ENCODE measurements at regions not wholly inside any gene's neighbourhood (a gene's known extent, or its start where the extent isn't known, plus 50 kb on each side); places are given as distances from the start of the nearest gene placed in this dataset.
"Not testable (repeated sequence)": the region's sequence is repeated elsewhere in the genome, so short reads cannot be mapped to it uniquely, and the experiment has no call there.

DNA sequence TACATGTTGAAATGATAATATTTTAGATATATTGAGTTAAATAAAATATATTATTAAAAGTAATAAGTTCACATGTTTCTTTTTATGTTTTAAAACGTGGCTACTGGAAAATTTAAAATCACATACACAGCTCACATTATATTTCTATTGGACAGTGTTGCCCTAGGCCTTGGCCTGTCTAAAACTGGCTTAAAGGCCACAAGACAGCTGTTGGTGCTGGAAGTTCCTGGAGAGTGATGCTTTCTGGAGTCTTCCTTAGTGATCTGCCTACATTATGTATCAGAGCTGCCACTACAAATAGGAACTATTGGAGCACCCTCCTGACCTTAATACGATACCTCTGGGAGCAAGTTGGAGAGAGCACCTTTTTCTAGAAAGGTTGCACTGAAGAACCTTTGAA lies 254.1 kb upstream of the C2CD4B start:
- no peaks in the 10 kb centered on the region for H3K36me3 Mint-ChIP-seq
- H3K9me3 Mint-ChIP-seq = peaks cover 0 to 4% (median 0%) of the 10 kb centered on the region in 11 donors
- no peaks in the 10 kb centered on the region for H3K4me1 ChIP-seq (ENCODE audit: control insufficient read depth in 2 of 2, insufficient read depth in 2 of 2, low read length in 2 of 2)
- H3K4me3 ChIP-seq (ENCODE audit: low read length) = no peak overlapping the region
- DNase-seq = no peak
- H3K9me3 ChIP-seq (ENCODE audit: control insufficient read depth in 2 of 3, low read length in 3 of 3) = peaks cover 0 to 3% (median 0%) of the 10 kb centered on the region in 3 experiments
- H3K27ac ChIP-seq (ENCODE audit: low read depth, low read length) = no peak overlapping the region
- ATAC-seq = no peak
- POLR2A ChIA-PET = no interaction called here
- no peaks in the 10 kb centered on the region for H3K27me3 ChIP-seq (ENCODE audit: control insufficient read depth in 2 of 2, insufficient read depth in 2 of 2, low read length in 2 of 2)
- CTCF ChIA-PET = no interaction called here
- no peaks in the 10 kb centered on the region for H3K4me1 Mint-ChIP-seq
- intact Hi-C loops (cut with micrococcal nuclease) = no loop called here
- no peak overlapping the region for H3K4me3 Mint-ChIP-seq
- H3K27ac Mint-ChIP-seq = no peak overlapping the region
- no peaks in the 10 kb centered on the region for H3K36me3 ChIP-seq (ENCODE audit: control insufficient read depth in 2 of 3, insufficient read depth in 3 of 3, low read length in 3 of 3)
- peaks cover 0 to 11% (median 5%) of the 10 kb centered on the region in 5 donors for H3K27me3 Mint-ChIP-seq

DNA sequence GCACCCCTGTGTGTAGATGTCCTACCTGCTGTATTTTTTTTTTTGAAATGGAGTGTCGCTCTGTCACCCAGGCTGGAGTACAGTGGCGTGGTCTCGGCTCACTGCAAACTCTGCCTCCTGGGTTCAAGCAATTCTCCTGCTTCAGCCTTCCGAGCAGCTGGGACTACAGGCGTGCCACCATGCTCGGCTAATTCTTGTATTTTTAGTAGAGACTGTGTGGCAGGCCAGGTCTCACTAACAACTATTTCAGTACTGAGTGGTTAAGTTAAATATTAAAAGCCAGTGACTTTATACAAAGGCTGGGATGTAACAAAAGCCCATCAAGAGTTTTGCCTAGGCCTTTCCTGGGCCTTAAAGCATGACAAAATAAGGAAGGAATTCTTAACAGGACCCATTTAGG lies 255.3 kb upstream of the C2CD4B start:
- H3K9me3 Mint-ChIP-seq; ATAC-seq; H3K27ac Mint-ChIP-seq; H3K27me3 Mint-ChIP-seq; H3K4me3 Mint-ChIP-seq; H3K9me3 ChIP-seq (ENCODE audit: control insufficient read depth in 2 of 3, low read length in 3 of 3); POLR2A ChIA-PET; H3K4me1 ChIP-seq (ENCODE audit: control insufficient read depth in 2 of 2, insufficient read depth in 2 of 2, low read length in 2 of 2); CTCF ChIA-PET; H3K4me3 ChIP-seq (ENCODE audit: low read length); DNase-seq; H3K36me3 ChIP-seq (ENCODE audit: control insufficient read depth in 2 of 3, insufficient read depth in 3 of 3, low read length in 3 of 3); H3K27me3 ChIP-seq (ENCODE audit: control insufficient read depth in 2 of 2, insufficient read depth in 2 of 2, low read length in 2 of 2); intact Hi-C loops (cut with micrococcal nuclease); H3K27ac ChIP-seq (ENCODE audit: low read depth, low read length); H3K36me3 Mint-ChIP-seq; H3K4me1 Mint-ChIP-seq: not testable (repeated sequence)

DNA sequence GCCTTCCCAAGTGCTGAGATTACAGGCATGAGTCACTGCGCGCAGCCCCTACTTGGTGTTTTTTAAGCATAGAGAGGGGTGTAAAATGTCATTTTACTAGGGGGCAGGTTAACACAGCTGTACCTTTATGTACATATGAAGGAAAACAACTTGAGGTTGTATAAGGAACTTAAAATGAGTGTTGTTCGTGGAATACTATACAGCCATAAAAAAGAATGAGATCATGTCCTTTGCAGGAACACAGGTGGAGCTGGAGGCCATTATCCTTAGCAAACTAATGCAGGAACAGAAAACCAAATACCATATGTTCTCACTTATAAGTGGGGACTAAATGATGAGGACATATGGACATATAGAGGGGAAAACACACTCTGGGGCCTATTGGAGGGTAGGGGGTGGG lies 256.2 kb upstream of the C2CD4B start:
- Mint-ChIP-seq H3K9me3 (peaks cover 0 to 4% (median 0%) of the 10 kb centered on the region in 11 donors), H3K27me3 (peaks cover 0 to 6% (median 5%) of the 10 kb centered on the region in 5 donors), H3K27ac (no peak overlapping the region), H3K4me1 (no peaks in the 10 kb centered on the region), H3K36me3 (no peaks in the 10 kb centered on the region), H3K4me3 (no peak overlapping the region)
- CTCF ChIA-PET = no interaction called here
- Histone ChIP-seq H3K36me3 (ENCODE audit: control insufficient read depth in 2 of 3, insufficient read depth in 3 of 3, low read length in 3 of 3) (no peaks in the 10 kb centered on the region), H3K27ac (ENCODE audit: low read depth, low read length) (no peak overlapping the region), H3K4me3 (ENCODE audit: low read length) (no peak overlapping the region), H3K4me1 (ENCODE audit: control insufficient read depth in 2 of 2, insufficient read depth in 2 of 2, low read length in 2 of 2) (no peaks in the 10 kb centered on the region), H3K27me3 (ENCODE audit: control insufficient read depth in 2 of 2, insufficient read depth in 2 of 2, low read length in 2 of 2) (no peaks in the 10 kb centered on the region), H3K9me3 (ENCODE audit: control insufficient read depth in 2 of 3, low read length in 3 of 3) (peaks cover 0 to 3% (median 0%) of the 10 kb centered on the region in 3 experiments)
- ATAC-seq (no peak), DNase-seq (no peak)
- POLR2A ChIA-PET = no interaction called here
- intact Hi-C loops (cut with micrococcal nuclease) = no loop called here

DNA sequence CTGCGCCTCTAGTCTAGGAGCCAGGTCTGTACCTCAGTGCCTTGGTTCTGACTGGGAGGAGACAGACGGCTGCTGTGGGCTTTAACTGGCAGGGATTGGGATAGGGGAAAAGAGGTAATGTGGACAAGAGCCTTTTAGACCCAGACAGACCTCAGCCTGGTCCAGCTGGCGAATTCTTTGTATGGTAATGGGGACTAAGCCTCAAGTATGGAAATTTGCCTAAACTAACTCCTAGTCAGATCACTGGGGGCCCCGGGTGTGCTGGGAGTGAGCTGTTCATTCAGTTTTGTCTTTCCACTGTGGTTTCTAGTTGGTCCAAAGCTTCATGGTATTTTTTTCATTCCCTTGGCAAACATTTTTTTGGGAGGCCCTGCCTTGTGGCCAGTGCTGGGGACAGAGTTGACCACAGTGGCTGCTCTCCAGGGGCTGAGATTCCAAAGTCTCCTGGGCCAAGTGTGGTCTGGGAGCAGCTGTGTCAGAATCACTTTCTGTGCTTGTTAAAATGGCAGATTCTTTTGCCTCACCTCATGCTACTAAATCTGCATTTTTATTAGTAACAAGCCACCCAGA lies 261.4 kb upstream of the C2CD4B start:
- CTCF ChIA-PET = no interaction called here
- H3K36me3 ChIP-seq (ENCODE audit: control insufficient read depth in 2 of 3, insufficient read depth in 3 of 3, low read length in 3 of 3) = no peaks in the 10 kb centered on the region
- H3K4me1 ChIP-seq (ENCODE audit: control insufficient read depth in 2 of 2, insufficient read depth in 2 of 2, low read length in 2 of 2) = no peaks in the 10 kb centered on the region
- H3K27ac ChIP-seq (ENCODE audit: low read depth, low read length) = no peak overlapping the region
- Mint-ChIP-seq H3K27ac (no peak overlapping the region), H3K27me3 (no peaks in the 10 kb centered on the region), H3K4me3 (no peak overlapping the region), H3K4me1 (no peaks in the 10 kb centered on the region), H3K36me3 (no peaks in the 10 kb centered on the region), H3K9me3 (no peaks in the 10 kb centered on the region)
- no peaks in the 10 kb centered on the region for H3K9me3 ChIP-seq (ENCODE audit: control insufficient read depth in 2 of 3, low read length in 3 of 3)
- intact Hi-C loops (cut with micrococcal nuclease) = no loop called here
- POLR2A ChIA-PET = no interaction called here
- H3K4me3 ChIP-seq (ENCODE audit: low read length) = no peak overlapping the region
- ATAC-seq = no peak
- no peak for DNase-seq
- no peaks in the 10 kb centered on the region for H3K27me3 ChIP-seq (ENCODE audit: control insufficient read depth in 2 of 2, insufficient read depth in 2 of 2, low read length in 2 of 2)

DNA sequence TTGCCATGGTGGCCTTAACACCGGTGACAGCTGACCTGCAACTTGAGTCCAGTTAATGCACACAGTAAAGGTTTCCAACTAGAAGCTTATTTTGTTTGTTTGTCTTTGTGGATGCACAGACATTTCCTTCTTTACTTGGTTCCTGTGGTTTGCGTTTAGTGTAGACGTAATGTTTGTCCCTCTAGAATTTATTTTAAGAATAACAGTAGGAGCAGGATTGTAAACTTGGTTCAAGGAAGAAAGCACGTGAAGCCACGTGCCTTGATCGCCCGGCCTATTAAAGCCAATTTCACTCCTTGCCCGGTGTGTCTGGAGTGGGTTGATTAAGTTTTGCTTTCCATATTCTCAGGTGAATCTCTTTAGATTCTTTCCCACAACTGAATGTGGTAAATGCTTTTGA lies 263.2 kb upstream of the C2CD4B start:
- Histone ChIP-seq H3K27me3 (ENCODE audit: control insufficient read depth in 2 of 2, insufficient read depth in 2 of 2, low read length in 2 of 2) (no peaks in the 10 kb centered on the region), H3K4me3 (ENCODE audit: low read length) (no peak overlapping the region), H3K36me3 (ENCODE audit: control insufficient read depth in 2 of 3, insufficient read depth in 3 of 3, low read length in 3 of 3) (no peaks in the 10 kb centered on the region), H3K9me3 (ENCODE audit: control insufficient read depth in 2 of 3, low read length in 3 of 3) (no peaks in the 10 kb centered on the region), H3K27ac (ENCODE audit: low read depth, low read length) (no peak overlapping the region), H3K4me1 (ENCODE audit: control insufficient read depth in 2 of 2, insufficient read depth in 2 of 2, low read length in 2 of 2) (no peaks in the 10 kb centered on the region)
- no peak for ATAC-seq
- Mint-ChIP-seq H3K27ac (no peak overlapping the region), H3K4me1 (no peaks in the 10 kb centered on the region), H3K27me3 (no peaks in the 10 kb centered on the region), H3K9me3 (no peaks in the 10 kb centered on the region), H3K36me3 (no peaks in the 10 kb centered on the region), H3K4me3 (no peak overlapping the region)
- ChIA-PET POLR2A (no interaction called here), CTCF (no interaction called here)
- DNase-seq = no peak
- intact Hi-C loops (cut with micrococcal nuclease) = no loop called here

DNA sequence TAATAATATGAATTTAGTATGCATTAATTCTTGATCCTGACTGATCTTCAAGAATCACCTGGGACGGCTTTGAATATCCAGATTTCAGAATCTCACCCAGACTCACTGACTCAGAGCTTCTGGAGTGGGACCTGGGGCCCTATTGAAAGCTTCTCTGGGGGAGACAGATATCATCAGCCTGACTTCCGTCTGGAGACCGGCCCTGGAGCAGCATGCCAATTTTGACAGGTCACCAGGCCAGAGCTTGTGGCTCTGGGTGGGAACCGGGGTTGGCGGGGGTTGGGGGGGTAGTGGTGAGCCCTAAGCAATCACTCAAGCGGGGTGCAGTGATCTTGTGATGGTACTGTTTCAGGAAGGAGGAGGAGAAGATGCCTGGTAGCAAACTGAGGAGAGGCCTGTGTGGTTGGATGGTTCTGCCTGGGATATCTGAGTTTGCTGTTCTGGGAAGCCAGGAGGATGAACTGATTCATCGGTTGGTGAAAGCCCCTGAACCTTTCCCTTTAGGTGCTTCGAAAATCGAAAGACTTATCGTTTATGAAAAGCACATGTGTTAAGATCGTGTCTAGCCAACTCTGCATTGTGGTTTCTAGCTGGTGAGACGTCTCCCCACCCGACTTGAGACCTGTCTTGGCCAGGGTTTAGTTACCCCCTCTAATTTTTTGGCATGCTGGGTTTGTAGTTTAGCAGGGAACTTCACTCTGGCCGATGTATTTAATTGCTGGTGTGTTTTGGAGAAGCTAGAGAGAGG lies 263.9 kb upstream of the C2CD4B start:
- no peaks in the 10 kb centered on the region for H3K4me1 Mint-ChIP-seq
- H3K27me3 Mint-ChIP-seq = no peaks in the 10 kb centered on the region
- H3K36me3 Mint-ChIP-seq = no peaks in the 10 kb centered on the region
- H3K4me1 ChIP-seq (ENCODE audit: control insufficient read depth in 2 of 2, insufficient read depth in 2 of 2, low read length in 2 of 2) = no peaks in the 10 kb centered on the region
- H3K4me3 Mint-ChIP-seq = no peak overlapping the region
- H3K27ac ChIP-seq (ENCODE audit: low read depth, low read length) = no peak overlapping the region
- no peak for ATAC-seq
- no peak overlapping the region for H3K4me3 ChIP-seq (ENCODE audit: low read length)
- DNase-seq = no peak
- no peaks in the 10 kb centered on the region for H3K27me3 ChIP-seq (ENCODE audit: control insufficient read depth in 2 of 2, insufficient read depth in 2 of 2, low read length in 2 of 2)
- H3K9me3 ChIP-seq (ENCODE audit: control insufficient read depth in 2 of 3, low read length in 3 of 3) = no peaks in the 10 kb centered on the region
- intact Hi-C loops (cut with micrococcal nuclease) = no loop called here
- ChIA-PET CTCF (no interaction called here), POLR2A (no interaction called here)
- H3K36me3 ChIP-seq (ENCODE audit: control insufficient read depth in 2 of 3, insufficient read depth in 3 of 3, low read length in 3 of 3) = no peaks in the 10 kb centered on the region
- H3K9me3 Mint-ChIP-seq = no peaks in the 10 kb centered on the region
- no peak overlapping the region for H3K27ac Mint-ChIP-seq

DNA sequence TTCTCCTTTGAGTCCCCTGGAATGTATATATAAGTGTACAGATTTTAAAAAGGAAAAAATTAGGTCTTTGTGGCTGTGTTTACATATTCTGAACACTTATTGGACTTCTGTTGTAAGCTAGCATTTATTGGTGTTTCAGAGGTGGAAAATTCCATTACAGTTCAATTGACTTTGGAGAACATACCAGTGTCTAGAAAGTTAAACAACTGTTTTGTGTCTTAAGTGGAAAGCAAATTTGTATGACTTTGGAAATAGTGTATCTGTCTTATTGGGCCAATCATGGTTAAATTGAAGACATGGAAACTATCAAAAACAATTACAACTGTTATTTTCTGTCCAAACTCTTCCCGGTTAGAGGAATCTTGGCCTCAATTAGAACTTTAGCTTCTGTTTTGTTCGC lies 265.0 kb upstream of the C2CD4B start:
- CTCF ChIA-PET = no interaction called here
- Mint-ChIP-seq H3K36me3 (no peaks in the 10 kb centered on the region), H3K9me3 (no peaks in the 10 kb centered on the region), H3K27me3 (no peaks in the 10 kb centered on the region), H3K27ac (no peak overlapping the region), H3K4me1 (no peaks in the 10 kb centered on the region), H3K4me3 (no peak overlapping the region)
- Histone ChIP-seq H3K36me3 (ENCODE audit: control insufficient read depth in 2 of 3, insufficient read depth in 3 of 3, low read length in 3 of 3) (no peaks in the 10 kb centered on the region), H3K27me3 (ENCODE audit: control insufficient read depth in 2 of 2, insufficient read depth in 2 of 2, low read length in 2 of 2) (no peaks in the 10 kb centered on the region), H3K9me3 (ENCODE audit: control insufficient read depth in 2 of 3, low read length in 3 of 3) (no peaks in the 10 kb centered on the region), H3K4me3 (ENCODE audit: low read length) (no peak overlapping the region), H3K27ac (ENCODE audit: low read depth, low read length) (no peak overlapping the region), H3K4me1 (ENCODE audit: control insufficient read depth in 2 of 2, insufficient read depth in 2 of 2, low read length in 2 of 2) (no peaks in the 10 kb centered on the region)
- ATAC-seq (no peak), DNase-seq (no peak)
- intact Hi-C loops (cut with micrococcal nuclease) = no loop called here
- POLR2A ChIA-PET = no interaction called here

Data from naive thymus-derived CD4-positive, alpha-beta T cell (primary cell).